Activated CD4-positive, alpha-beta T cell treated with anti-CD3 and anti-CD28 coated beads, Interleukin-2, amount 10 ng/mL, durations not matched to agents 7 days and 5 days (primary cell): ENCODE measurements at regions not wholly inside any gene's neighbourhood (a gene's known extent, or its start where the extent isn't known, plus 50 kb on each side); places are given as distances from the start of the nearest gene placed in this dataset.
"Not testable (repeated sequence)": the region's sequence is repeated elsewhere in the genome, so short reads cannot be mapped to it uniquely, and the experiment has no call there.

ENCODE experiments used
- CTCF ChIA-PET: fragments of 350-600 bp; sonication (Branson Sonifier 250); formaldehyde crosslinking; loops from one replicate; lab custom pipeline; 2021; ENCODE audit warnings: antibody characterized with exemption; lab: Charles Lee
- POLR2A ChIA-PET: fragments of 350-600 bp; sonication (Branson Sonifier 250); formaldehyde crosslinking; loops from one replicate; lab custom pipeline; 2021; ENCODE audit warnings: antibody characterized with exemption; lab: Charles Lee
- DNase-seq: peaks from one replicate; pipeline ENCODE4 v3.0.0-alpha.2; 2020
- H3K27ac Mint-ChIP-seq: one replicate; pipeline ENCODE4 v1.8.0; 2021; ENCODE audit warnings: mild to moderate bottlenecking, moderate library complexity, mixed read lengths
- H3K27me3 Mint-ChIP-seq: one replicate; pipeline ENCODE4 v1.8.0; 2021; ENCODE audit warnings: mixed read lengths
- H3K36me3 Mint-ChIP-seq: one replicate; pipeline ENCODE4 v1.8.0; 2021; ENCODE audit warnings: low read depth, mixed read lengths
- H3K4me1 Mint-ChIP-seq: one replicate; pipeline ENCODE4 v1.8.0; 2021; ENCODE audit warnings: mixed read lengths
- H3K4me3 Mint-ChIP-seq: one replicate; pipeline ENCODE4 v1.8.0; 2021; ENCODE audit warnings: mild to moderate bottlenecking, moderate library complexity, mixed read lengths
- H3K9me3 Mint-ChIP-seq: one replicate; pipeline ENCODE4 v1.8.0; 2021; ENCODE audit warnings: mixed read lengths

- POLR2A ChIA-PET: no interaction called here
- DNase-seq: no peak
Measured at GRCh38 chr5:172527559-172527958, 73.2 kb upstream of the SH3PXD2B start.

DNA sequence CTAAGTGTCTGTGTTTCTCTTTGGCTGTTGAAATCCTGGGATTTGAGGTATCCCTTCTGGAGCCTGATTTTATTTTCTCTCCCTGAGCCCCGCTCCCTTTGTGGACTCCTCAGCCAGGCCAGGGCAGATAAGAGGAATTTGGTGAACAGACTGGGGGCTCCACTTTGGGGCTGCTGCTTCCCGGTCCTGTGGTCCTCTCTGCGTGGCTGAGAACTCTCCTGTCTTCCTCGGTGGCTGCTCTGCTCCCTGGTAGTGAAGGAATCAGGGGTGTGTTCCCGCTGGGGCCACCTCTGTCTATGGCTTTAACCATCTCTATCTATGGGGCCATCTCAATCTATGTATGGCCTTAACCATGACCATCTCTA, 71.7 kb upstream of the SH3PXD2B start:
- DNase-seq: no peak
- peaks cover 3% of the 10 kb centered on the region for H3K27me3 Mint-ChIP-seq
- ChIA-PET POLR2A (no interaction called here), CTCF (no interaction called here)
- peaks cover 3% of the 10 kb centered on the region for H3K9me3 Mint-ChIP-seq
- H3K4me3 Mint-ChIP-seq: no peak overlapping the region
- no peaks in the 10 kb centered on the region for H3K36me3 Mint-ChIP-seq
- no peak overlapping the region for H3K27ac Mint-ChIP-seq
- no peaks in the 10 kb centered on the region for H3K4me1 Mint-ChIP-seq

More at GRCh38 chr5:172527559-172527958, 73.2 kb upstream of the SH3PXD2B start:
- CTCF ChIA-PET: no interaction called here
- H3K9me3 Mint-ChIP-seq: no peaks in the 10 kb centered on the region
- no peak overlapping the region for H3K27ac Mint-ChIP-seq
- no peaks in the 10 kb centered on the region for H3K36me3 Mint-ChIP-seq
- peaks cover 3% of the 10 kb centered on the region for H3K27me3 Mint-ChIP-seq
- no peak overlapping the region for H3K4me3 Mint-ChIP-seq
- no peaks in the 10 kb centered on the region for H3K4me1 Mint-ChIP-seq

- CTCF ChIA-PET: no interaction called here
Measured at GRCh38 chr5:172525307-172525995, 71.1 kb upstream of the SH3PXD2B start.

GRCh38 chr5:172524573-172525021, 70.3 kb upstream of the SH3PXD2B start:
- Mint-ChIP-seq H3K27me3 (peaks cover 3% of the 10 kb centered on the region), H3K9me3 (peaks cover 5% of the 10 kb centered on the region), H3K27ac (no peak overlapping the region), H3K36me3 (no peaks in the 10 kb centered on the region), H3K4me3 (no peak overlapping the region), H3K4me1 (no peaks in the 10 kb centered on the region)
- no peak for DNase-seq
- ChIA-PET POLR2A (no interaction called here), CTCF (no interaction called here)

More at GRCh38 chr5:172525307-172525995, 71.1 kb upstream of the SH3PXD2B start:
- Mint-ChIP-seq H3K4me1 (no peaks in the 10 kb centered on the region), H3K9me3 (peaks cover 5% of the 10 kb centered on the region), H3K4me3 (no peak overlapping the region), H3K27me3 (peaks cover 3% of the 10 kb centered on the region), H3K36me3 (no peaks in the 10 kb centered on the region), H3K27ac (no peak overlapping the region)
- POLR2A ChIA-PET: no interaction called here
- no peak for DNase-seq

- ChIA-PET CTCF (no interaction called here), POLR2A (no interaction called here)
- Mint-ChIP-seq H3K27ac (no peak overlapping the region), H3K27me3 (peaks cover under 1% of the 10 kb centered on the region), H3K4me1 (no peaks in the 10 kb centered on the region), H3K4me3 (no peak overlapping the region), H3K36me3 (no peaks in the 10 kb centered on the region), H3K9me3 (peaks cover 5% of the 10 kb centered on the region)
- DNase-seq: no peak
Measured at GRCh38 chr5:172523146-172523745, 68.9 kb upstream of the SH3PXD2B start.

GRCh38 chr5:172521338-172521932, 67.1 kb upstream of the SH3PXD2B start:
- H3K27me3 Mint-ChIP-seq: peaks cover 12% of the 10 kb centered on the region
- no peak overlapping the region for H3K4me3 Mint-ChIP-seq
- CTCF ChIA-PET: no interaction called here
- H3K36me3 Mint-ChIP-seq: no peaks in the 10 kb centered on the region
- POLR2A ChIA-PET: no interaction called here
- no peak overlapping the region for H3K27ac Mint-ChIP-seq
- DNase-seq: no peak
- H3K4me1 Mint-ChIP-seq: no peaks in the 10 kb centered on the region
- H3K9me3 Mint-ChIP-seq: peaks cover 5% of the 10 kb centered on the region

DNA sequence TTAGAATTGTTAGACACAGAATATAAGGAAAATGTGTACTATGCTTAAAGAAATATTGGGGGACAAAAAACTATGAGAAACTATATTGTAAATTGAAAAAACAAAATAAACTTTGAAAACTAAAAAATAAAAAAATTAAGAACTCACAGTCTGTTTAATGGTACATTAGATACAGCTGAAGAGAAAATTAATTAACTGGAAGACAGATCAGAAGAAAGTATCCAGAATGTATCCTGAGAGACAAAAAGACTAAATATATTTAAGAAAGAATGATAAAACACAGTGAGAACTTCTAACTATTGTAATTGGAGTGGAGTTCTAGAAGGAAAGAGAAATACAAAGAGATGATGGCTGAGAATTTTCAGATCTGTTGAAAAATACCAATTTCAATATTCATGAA, 57.6 kb upstream of the SH3PXD2B start:
- ChIA-PET CTCF (interaction anchor here (0.8 kb wide), 1 partner anchor 80 kb away, joined by 4 read pairs; no protein-coding TSS in a partner anchor), POLR2A (no interaction called here)
- Mint-ChIP-seq H3K27ac (no peak overlapping the region), H3K9me3 (peaks cover 8% of the 10 kb centered on the region), H3K4me3 (no peak overlapping the region), H3K27me3 (peaks cover 20% of the 10 kb centered on the region), H3K36me3 (no peaks in the 10 kb centered on the region), H3K4me1 (no peaks in the 10 kb centered on the region)
- no peak for DNase-seq

DNA sequence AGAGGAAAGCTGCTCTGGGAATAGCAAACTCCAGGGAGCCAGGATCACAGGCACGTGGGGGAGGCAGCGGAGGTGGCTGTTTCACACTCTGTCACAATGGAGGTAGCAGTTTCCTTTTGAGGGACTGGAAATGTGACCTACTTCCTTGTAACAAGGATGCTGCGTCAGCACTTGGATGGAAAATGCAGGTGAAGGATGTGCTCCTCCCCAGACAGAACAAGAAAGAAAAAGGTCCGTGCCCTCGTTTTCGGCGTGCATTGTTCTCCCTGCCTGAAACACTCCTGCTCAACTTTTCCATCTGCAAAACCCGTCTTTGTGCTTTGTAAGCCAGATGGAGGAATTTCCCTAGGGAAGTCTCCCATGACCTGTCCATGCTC, 55.1 kb upstream of the SH3PXD2B start:
- Mint-ChIP-seq H3K36me3 (no peaks in the 10 kb centered on the region), H3K27me3 (peaks cover 4% of the 10 kb centered on the region), H3K9me3 (peaks cover 8% of the 10 kb centered on the region), H3K27ac (no peak overlapping the region), H3K4me1 (no peaks in the 10 kb centered on the region), H3K4me3 (no peak overlapping the region)
- POLR2A ChIA-PET: no interaction called here
- CTCF ChIA-PET: interaction anchor here (1.3 kb wide), 1 partner anchor 42 kb away, joined by 4 read pairs; no protein-coding TSS in a partner anchor
- DNase-seq: no peak

GRCh38 chr5:172508471-172509404, 54.4 kb upstream of the SH3PXD2B start:
- CTCF ChIA-PET: interaction anchor here (1.3 kb wide), 1 partner anchor 42 kb away, joined by 4 read pairs; no protein-coding TSS in a partner anchor
- Mint-ChIP-seq H3K36me3 (no peaks in the 10 kb centered on the region), H3K9me3 (peaks cover 8% of the 10 kb centered on the region), H3K27ac (no peak overlapping the region), H3K4me3 (no peak overlapping the region), H3K4me1 (no peaks in the 10 kb centered on the region), H3K27me3 (peaks cover 4% of the 10 kb centered on the region)
- POLR2A ChIA-PET: no interaction called here
- DNase-seq: no peak

DNA sequence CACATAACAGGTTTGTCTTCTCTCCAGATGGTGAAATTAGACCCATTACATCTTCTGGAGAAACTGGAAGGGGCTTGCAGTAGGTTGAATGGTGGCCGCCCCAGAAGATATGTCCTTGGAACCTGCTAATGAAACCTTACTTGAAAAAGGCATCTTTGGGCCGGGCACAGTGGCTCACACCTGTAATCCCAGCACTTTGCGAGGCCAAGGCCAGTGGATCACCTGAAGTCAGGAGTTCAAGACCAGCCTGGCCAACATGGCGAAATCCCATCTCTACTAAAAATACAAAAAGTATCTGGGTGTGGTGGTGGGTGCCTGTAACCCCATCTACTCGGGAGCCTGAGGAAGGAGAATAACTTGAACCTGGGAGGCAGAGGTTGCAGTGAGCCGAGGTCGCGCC, 53.2 kb upstream of the SH3PXD2B start:
- H3K27me3 Mint-ChIP-seq, H3K36me3 Mint-ChIP-seq, H3K27ac Mint-ChIP-seq, DNase-seq, CTCF ChIA-PET, POLR2A ChIA-PET, H3K4me1 Mint-ChIP-seq, H3K4me3 Mint-ChIP-seq, H3K9me3 Mint-ChIP-seq: not testable (repeated sequence)

DNA sequence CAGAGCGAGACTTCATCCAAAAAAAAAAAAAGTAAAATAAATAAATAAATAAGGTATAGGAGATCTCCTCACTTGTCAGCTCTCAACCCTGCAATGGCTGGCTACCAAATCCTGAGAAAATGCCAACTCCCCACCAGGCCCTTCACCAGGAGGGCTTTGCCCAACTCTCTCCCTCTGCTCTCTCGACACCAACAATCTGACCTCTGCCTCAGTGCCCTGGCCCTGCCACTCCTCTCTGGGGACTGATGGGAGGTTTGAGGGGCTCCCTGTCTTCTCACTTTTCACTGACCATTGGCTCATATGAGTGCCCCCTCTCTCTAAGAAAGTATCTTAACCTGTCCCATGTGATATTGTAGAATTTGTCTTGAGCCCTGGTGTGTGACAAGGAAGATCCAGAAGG, 52.6 kb upstream of the SH3PXD2B start:
- ChIA-PET POLR2A (no interaction called here), CTCF (no interaction called here)
- Mint-ChIP-seq H3K4me3 (no peak overlapping the region), H3K27me3 (no peaks in the 10 kb centered on the region), H3K4me1 (no peaks in the 10 kb centered on the region), H3K27ac (no peak overlapping the region), H3K36me3 (no peaks in the 10 kb centered on the region), H3K9me3 (peaks cover 2% of the 10 kb centered on the region)
- no peak for DNase-seq

DNA sequence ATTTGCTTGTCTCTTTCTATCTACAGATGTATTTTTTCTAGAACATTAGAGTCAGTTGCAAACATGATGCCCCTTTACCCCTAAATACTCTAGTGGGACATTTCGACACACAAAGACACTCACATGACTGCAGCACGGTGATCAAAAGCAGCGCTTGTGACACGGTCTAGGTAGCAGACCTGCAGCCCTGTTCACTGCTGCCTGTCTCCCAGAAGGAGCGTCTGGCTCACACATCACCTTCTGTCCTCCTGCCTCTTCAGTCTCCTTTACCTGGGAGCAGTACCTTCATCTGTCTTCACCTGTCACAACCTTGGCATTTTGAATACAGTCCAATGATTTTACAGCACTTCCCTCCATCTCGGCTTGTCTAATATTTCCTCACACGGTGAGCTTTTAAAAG, 51.9 kb upstream of the SH3PXD2B start:
- Mint-ChIP-seq H3K27me3 (no peaks in the 10 kb centered on the region), H3K9me3 (no peaks in the 10 kb centered on the region), H3K27ac (no peak overlapping the region), H3K4me3 (no peak overlapping the region), H3K4me1 (no peaks in the 10 kb centered on the region), H3K36me3 (no peaks in the 10 kb centered on the region)
- ChIA-PET CTCF (no interaction called here), POLR2A (no interaction called here)
- DNase-seq: no peak

GRCh38 chr5:172505845-172506244, 51.5 kb upstream of the SH3PXD2B start:
- no peaks in the 10 kb centered on the region for H3K9me3 Mint-ChIP-seq
- CTCF ChIA-PET: no interaction called here
- H3K4me1 Mint-ChIP-seq: no peaks in the 10 kb centered on the region
- DNase-seq: no peak
- no peaks in the 10 kb centered on the region for H3K27me3 Mint-ChIP-seq
- no peak overlapping the region for H3K27ac Mint-ChIP-seq
- POLR2A ChIA-PET: no interaction called here
- no peak overlapping the region for H3K4me3 Mint-ChIP-seq
- no peaks in the 10 kb centered on the region for H3K36me3 Mint-ChIP-seq
